HG03159 (cell line): ENCODE measurements at regions not wholly inside any gene's neighbourhood (a gene's known extent, or its start where the extent isn't known, plus 50 kb on each side); places are given as distances from the start of the nearest gene placed in this dataset.

Source experiments
- ATAC-seq: cut with Tn5 transposase; IDR thresholded peaks from one replicate; pipeline ENCODE4 v1.9.1; 2021; ENCODE audit warnings: mild to moderate bottlenecking, moderate library complexity; ENCODE audit not compliant: unreplicated experiment

- no peak for ATAC-seq
Measured at GRCh38 chr10:29395409-29395808, 106.5 kb downstream of the LYZL1 start.

GRCh38 chr10:29397221-29397620 lies 108.4 kb downstream of the LYZL1 start:
- ATAC-seq: no peak

GRCh38 chr10:29403208-29403607 lies 114.3 kb downstream of the LYZL1 start:
- ATAC-seq: no peak

- no peak for ATAC-seq
Measured at GRCh38 chr10:29407280-29407858, 118.5 kb downstream of the LYZL1 start.
